Activated naive CD8-positive, alpha-beta T cell treated with anti-CD3 and anti-CD28 coated beads, Interleukin-2, amount 50 U/mL, for 24 hours (primary cell): ENCODE measurements at regions not wholly inside any gene's neighbourhood (a gene's known extent, or its start where the extent isn't known, plus 50 kb on each side); places are given as distances from the start of the nearest gene placed in this dataset.

Experiments
- ATAC-seq: fragments of 150-1000 bp; cut with Tn5 transposase; one replicate; pipeline ENCODE4 v1.10.0; 2021
- DNase-seq: peaks from one replicate; pipeline ENCODE4 v3.0.0; 2021
- H3K27ac Mint-ChIP-seq: one replicate; pipeline ENCODE4 v1.8.0; 2021; ENCODE audit warnings: mild to moderate bottlenecking, mixed read lengths
- H3K27me3 Mint-ChIP-seq: one replicate; pipeline ENCODE4 v1.8.0; 2021; ENCODE audit warnings: mixed read lengths
- H3K36me3 Mint-ChIP-seq: one replicate; pipeline ENCODE4 v1.8.0; 2021; ENCODE audit warnings: low read depth, mixed read lengths
- H3K4me1 Mint-ChIP-seq: one replicate; pipeline ENCODE4 v1.8.0; 2021; ENCODE audit warnings: mixed read lengths
- H3K4me3 Mint-ChIP-seq: one replicate; pipeline ENCODE4 v1.8.0; 2021; ENCODE audit warnings: mild to moderate bottlenecking, moderate library complexity, mixed read lengths
- H3K9me3 Mint-ChIP-seq: one replicate; pipeline ENCODE4 v1.8.0; 2021; ENCODE audit warnings: mixed read lengths

- Mint-ChIP-seq H3K4me3 (no peak overlapping the region), H3K27me3 (no peaks in the 10 kb centered on the region), H3K9me3 (no peaks in the 10 kb centered on the region), H3K36me3 (no peaks in the 10 kb centered on the region), H3K27ac (no peak overlapping the region), H3K4me1 (peaks cover 4% of the 10 kb centered on the region)
- DNase-seq, result no peak
- no peak for ATAC-seq
Observed at GRCh38 chr18:10318691-10318970, 135.8 kb upstream of the APCDD1 start.

- Mint-ChIP-seq H3K9me3 (no peaks in the 10 kb centered on the region), H3K27me3 (no peaks in the 10 kb centered on the region), H3K4me3 (no peak overlapping the region), H3K27ac (no peak overlapping the region), H3K36me3 (no peaks in the 10 kb centered on the region), H3K4me1 (peaks cover 4% of the 10 kb centered on the region)
- ATAC-seq, result no peak
- DNase-seq, result no peak
Observed at GRCh38 chr18:10319026-10319425, 135.4 kb upstream of the APCDD1 start.

GRCh38 chr18:10319914-10320600 is 134.4 kb upstream of the APCDD1 start:
- DNase-seq, result no peak
- Mint-ChIP-seq H3K4me3 (no peak overlapping the region), H3K9me3 (no peaks in the 10 kb centered on the region), H3K27me3 (no peaks in the 10 kb centered on the region), H3K4me1 (peaks cover 4% of the 10 kb centered on the region), H3K27ac (no peak overlapping the region), H3K36me3 (no peaks in the 10 kb centered on the region)
- ATAC-seq, result no peak

GRCh38 chr18:10320791-10321190 is 133.6 kb upstream of the APCDD1 start:
- DNase-seq, result no peak
- H3K27me3 Mint-ChIP-seq, result no peaks in the 10 kb centered on the region

GRCh38 chr18:10321576-10321975 is 132.9 kb upstream of the APCDD1 start:
- ATAC-seq (no peak), DNase-seq (no peak)
- no peak overlapping the region for H3K27ac Mint-ChIP-seq
- H3K4me1 Mint-ChIP-seq, result no peaks in the 10 kb centered on the region
- H3K9me3 Mint-ChIP-seq, result no peaks in the 10 kb centered on the region
- H3K4me3 Mint-ChIP-seq, result no peak overlapping the region
- no peaks in the 10 kb centered on the region for H3K27me3 Mint-ChIP-seq
- no peaks in the 10 kb centered on the region for H3K36me3 Mint-ChIP-seq

More at GRCh38 chr18:10320791-10321190, 133.6 kb upstream of the APCDD1 start:
- H3K4me1 Mint-ChIP-seq, result no peaks in the 10 kb centered on the region
- no peak for ATAC-seq
- no peaks in the 10 kb centered on the region for H3K36me3 Mint-ChIP-seq
- no peak overlapping the region for H3K4me3 Mint-ChIP-seq
- no peak overlapping the region for H3K27ac Mint-ChIP-seq
- no peaks in the 10 kb centered on the region for H3K9me3 Mint-ChIP-seq

GRCh38 chr18:10322004-10322403 is 132.4 kb upstream of the APCDD1 start:
- ATAC-seq, result no peak

GRCh38 chr18:10322435-10322834 is 132.0 kb upstream of the APCDD1 start:
- DNase-seq, result no peak
- no peak for ATAC-seq
- Mint-ChIP-seq H3K4me1 (no peaks in the 10 kb centered on the region), H3K36me3 (no peaks in the 10 kb centered on the region), H3K9me3 (no peaks in the 10 kb centered on the region), H3K4me3 (no peak overlapping the region), H3K27ac (no peak overlapping the region), H3K27me3 (no peaks in the 10 kb centered on the region)

More at GRCh38 chr18:10322004-10322403, 132.4 kb upstream of the APCDD1 start:
- no peaks in the 10 kb centered on the region for H3K36me3 Mint-ChIP-seq
- H3K27ac Mint-ChIP-seq, result no peak overlapping the region
- H3K9me3 Mint-ChIP-seq, result no peaks in the 10 kb centered on the region
- H3K27me3 Mint-ChIP-seq, result no peaks in the 10 kb centered on the region
- no peak for DNase-seq
- H3K4me3 Mint-ChIP-seq, result no peak overlapping the region
- H3K4me1 Mint-ChIP-seq, result no peaks in the 10 kb centered on the region

GRCh38 chr18:10329101-10329500 is 125.3 kb upstream of the APCDD1 start:
- no peak overlapping the region for H3K27ac Mint-ChIP-seq

GRCh38 chr18:10330428-10330827 is 124.0 kb upstream of the APCDD1 start:
- Mint-ChIP-seq H3K9me3 (no peaks in the 10 kb centered on the region), H3K27ac (no peak overlapping the region), H3K4me1 (no peaks in the 10 kb centered on the region), H3K36me3 (no peaks in the 10 kb centered on the region), H3K27me3 (no peaks in the 10 kb centered on the region), H3K4me3 (no peak overlapping the region)
- ATAC-seq (no peak), DNase-seq (no peak)

More at GRCh38 chr18:10329101-10329500, 125.3 kb upstream of the APCDD1 start:
- ATAC-seq (no peak), DNase-seq (no peak)
- no peaks in the 10 kb centered on the region for H3K9me3 Mint-ChIP-seq
- H3K4me1 Mint-ChIP-seq, result no peaks in the 10 kb centered on the region
- no peaks in the 10 kb centered on the region for H3K27me3 Mint-ChIP-seq
- no peak overlapping the region for H3K4me3 Mint-ChIP-seq
- no peaks in the 10 kb centered on the region for H3K36me3 Mint-ChIP-seq

GRCh38 chr18:10332452-10332851 is 122.0 kb upstream of the APCDD1 start:
- Mint-ChIP-seq H3K4me3 (no peak overlapping the region), H3K27ac (no peak overlapping the region), H3K9me3 (no peaks in the 10 kb centered on the region), H3K27me3 (no peaks in the 10 kb centered on the region), H3K36me3 (no peaks in the 10 kb centered on the region), H3K4me1 (no peaks in the 10 kb centered on the region)
- DNase-seq (no peak), ATAC-seq (no peak)

- H3K27ac Mint-ChIP-seq, result no peak overlapping the region
- no peaks in the 10 kb centered on the region for H3K4me1 Mint-ChIP-seq
- no peaks in the 10 kb centered on the region for H3K36me3 Mint-ChIP-seq
- no peak for ATAC-seq
- H3K9me3 Mint-ChIP-seq, result no peaks in the 10 kb centered on the region
- no peak for DNase-seq
- no peaks in the 10 kb centered on the region for H3K27me3 Mint-ChIP-seq
- no peak overlapping the region for H3K4me3 Mint-ChIP-seq
Observed at GRCh38 chr18:10336749-10337350, 117.6 kb upstream of the APCDD1 start.

GRCh38 chr18:10340821-10341220 is 113.6 kb upstream of the APCDD1 start:
- H3K27me3 Mint-ChIP-seq, result no peaks in the 10 kb centered on the region
- no peak overlapping the region for H3K27ac Mint-ChIP-seq
- DNase-seq (no peak), ATAC-seq (no peak)
- H3K4me3 Mint-ChIP-seq, result no peak overlapping the region
- H3K36me3 Mint-ChIP-seq, result no peaks in the 10 kb centered on the region
- H3K9me3 Mint-ChIP-seq, result no peaks in the 10 kb centered on the region
- no peaks in the 10 kb centered on the region for H3K4me1 Mint-ChIP-seq

GRCh38 chr18:10343778-10344177 is 110.7 kb upstream of the APCDD1 start:
- DNase-seq (no peak), ATAC-seq (no peak)
- Mint-ChIP-seq H3K9me3 (no peaks in the 10 kb centered on the region), H3K36me3 (no peaks in the 10 kb centered on the region), H3K27ac (no peak overlapping the region), H3K4me3 (no peak overlapping the region), H3K27me3 (no peaks in the 10 kb centered on the region), H3K4me1 (no peaks in the 10 kb centered on the region)

GRCh38 chr18:10346749-10347415 is 107.6 kb upstream of the APCDD1 start:
- Mint-ChIP-seq H3K9me3 (no peaks in the 10 kb centered on the region), H3K27ac (no peak overlapping the region), H3K4me1 (no peaks in the 10 kb centered on the region), H3K4me3 (no peak overlapping the region), H3K36me3 (no peaks in the 10 kb centered on the region), H3K27me3 (no peaks in the 10 kb centered on the region)
- DNase-seq (no peak), ATAC-seq (no peak)

- Mint-ChIP-seq H3K4me1 (no peaks in the 10 kb centered on the region), H3K27ac (no peak overlapping the region), H3K9me3 (no peaks in the 10 kb centered on the region), H3K27me3 (no peaks in the 10 kb centered on the region), H3K4me3 (no peak overlapping the region), H3K36me3 (no peaks in the 10 kb centered on the region)
- no peak for DNase-seq
- ATAC-seq, result no peak
Observed at GRCh38 chr18:10349561-10349960, 104.9 kb upstream of the APCDD1 start.
